ENCODE measurements at regions not wholly inside any gene's neighbourhood (a gene's known extent, or its start where the extent isn't known, plus 50 kb on each side); places are given as distances from the start of the nearest gene placed in this dataset.
"Not testable (repeated sequence)": the region's sequence is repeated elsewhere in the genome, so short reads cannot be mapped to it uniquely, and the experiment has no call there.

DNA sequence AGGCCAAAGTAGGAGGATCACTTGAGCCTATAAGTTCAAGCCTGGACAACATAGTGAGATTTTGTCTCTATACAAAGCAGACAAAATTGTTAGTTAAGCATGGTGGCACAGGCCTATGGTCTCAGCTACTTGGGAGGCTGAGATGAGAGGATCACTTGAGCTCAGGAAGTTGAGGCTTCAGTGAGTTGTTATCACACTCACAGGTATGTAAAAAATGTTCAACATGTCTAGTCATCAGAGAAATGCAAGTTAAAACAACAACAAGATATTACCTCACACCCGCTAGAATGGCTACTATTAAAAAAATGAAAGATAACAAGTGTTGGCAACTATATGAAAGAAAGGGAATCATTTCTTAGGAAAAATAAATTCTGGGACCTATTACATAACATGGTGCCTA is 341.5 kb upstream of the ST8SIA4 start:
- DNase-seq (no peak), ATAC-seq (no peak)
- Histone ChIP-seq H3K27me3 (no peaks in the 10 kb centered on the region), H3K4me1 (no peaks in the 10 kb centered on the region), H3K9me3 (no peaks in the 10 kb centered on the region), H3K4me3 (no peak overlapping the region), H3K27ac (no peak overlapping the region), H3K36me3 (no peaks in the 10 kb centered on the region)
- intact Hi-C loops (cut with DNase I; ENCODE audit: low total_unique reads) (no loop called here), in situ Hi-C loops (cut with MboI; ENCODE audit: low sequenced_read_pairs in 4 of 4) (no loop called here)
- TF ChIP-seq, protein P1, sequence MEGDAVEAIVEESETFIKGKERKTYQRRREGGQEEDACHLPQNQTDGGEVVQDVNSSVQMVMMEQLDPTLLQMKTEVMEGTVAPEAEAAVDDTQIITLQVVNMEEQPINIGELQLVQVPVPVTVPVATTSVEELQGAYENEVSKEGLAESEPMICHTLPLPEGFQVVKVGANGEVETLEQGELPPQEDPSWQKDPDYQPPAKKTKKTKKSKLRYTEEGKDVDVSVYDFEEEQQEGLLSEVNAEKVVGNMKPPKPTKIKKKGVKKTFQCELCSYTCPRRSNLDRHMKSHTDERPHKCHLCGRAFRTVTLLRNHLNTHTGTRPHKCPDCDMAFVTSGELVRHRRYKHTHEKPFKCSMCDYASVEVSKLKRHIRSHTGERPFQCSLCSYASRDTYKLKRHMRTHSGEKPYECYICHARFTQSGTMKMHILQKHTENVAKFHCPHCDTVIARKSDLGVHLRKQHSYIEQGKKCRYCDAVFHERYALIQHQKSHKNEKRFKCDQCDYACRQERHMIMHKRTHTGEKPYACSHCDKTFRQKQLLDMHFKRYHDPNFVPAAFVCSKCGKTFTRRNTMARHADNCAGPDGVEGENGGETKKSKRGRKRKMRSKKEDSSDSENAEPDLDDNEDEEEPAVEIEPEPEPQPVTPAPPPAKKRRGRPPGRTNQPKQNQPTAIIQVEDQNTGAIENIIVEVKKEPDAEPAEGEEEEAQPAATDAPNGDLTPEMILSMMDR (IDR thresholded peaks at IDR 0.05 in 4 of 5, conservative IDR thresholded peaks at IDR 0.05 in 1 of 5) = no peak
- TF ChIP-seq POLR2A (IDR thresholded peaks at IDR 0.05) = no peak

GRCh38 chr5:101212942-101213514 is 309.9 kb upstream of the ST8SIA4 start:
- Histone ChIP-seq H3K27ac (no peak overlapping the region), H3K27me3 (no peaks in the 10 kb centered on the region), H3K4me3 (no peak overlapping the region), H3K9me3 (no peaks in the 10 kb centered on the region), H3K36me3 (no peaks in the 10 kb centered on the region), H3K4me1 (no peaks in the 10 kb centered on the region)
- TF ChIP-seq POLR2A (IDR thresholded peaks at IDR 0.05) = no peak
- TF ChIP-seq, protein P1 (IDR thresholded peaks at IDR 0.05 in 4 of 5, conservative IDR thresholded peaks at IDR 0.05 in 1 of 5) = no peak
- ATAC-seq = no peak
- intact Hi-C loops (cut with DNase I; ENCODE audit: low total_unique reads) = no loop called here
- in situ Hi-C loops (cut with MboI; ENCODE audit: low sequenced_read_pairs in 4 of 4) = no loop called here
- DNase-seq = no peak

DNA sequence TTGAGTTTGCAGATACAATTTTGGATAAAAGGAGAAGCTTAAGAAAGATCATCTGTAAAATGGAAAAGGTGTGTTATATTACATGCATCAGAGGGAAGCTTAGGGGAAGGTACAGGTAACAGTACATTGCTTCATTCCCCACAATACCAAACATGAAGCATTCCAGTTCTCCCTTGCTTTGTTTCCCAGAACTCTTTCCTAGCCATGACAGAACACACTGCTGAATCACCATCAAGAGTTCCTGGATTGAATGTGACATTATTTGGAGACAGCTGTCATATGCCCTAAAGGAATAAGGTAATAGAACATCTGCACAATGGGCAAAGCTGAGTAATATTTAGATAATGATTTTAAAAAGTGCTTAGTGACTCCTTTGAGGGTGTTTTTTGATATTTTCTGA is 303.5 kb upstream of the ST8SIA4 start:
- H3K4me3 ChIP-seq = no peak overlapping the region
- DNase-seq = no peak
- in situ Hi-C loops (cut with MboI; ENCODE audit: low sequenced_read_pairs in 4 of 4) (no loop called here), intact Hi-C loops (cut with DNase I; ENCODE audit: low total_unique reads) (no loop called here)
- H3K27ac ChIP-seq = no peak overlapping the region
- H3K36me3 ChIP-seq = no peaks in the 10 kb centered on the region
- no peak for TF ChIP-seq POLR2A (IDR thresholded peaks at IDR 0.05)
- TF ChIP-seq, protein P1 (IDR thresholded peaks at IDR 0.05 in 4 of 5, conservative IDR thresholded peaks at IDR 0.05 in 1 of 5) = no peak
- no peak for ATAC-seq
- no peaks in the 10 kb centered on the region for H3K9me3 ChIP-seq
- no peaks in the 10 kb centered on the region for H3K27me3 ChIP-seq
- no peaks in the 10 kb centered on the region for H3K4me1 ChIP-seq

- H3K27me3 ChIP-seq; H3K4me1 ChIP-seq; H3K4me3 ChIP-seq; H3K9me3 ChIP-seq; ATAC-seq; DNase-seq; in situ Hi-C loops (cut with MboI; ENCODE audit: low sequenced_read_pairs in 4 of 4); intact Hi-C loops (cut with DNase I; ENCODE audit: low total_unique reads); H3K36me3 ChIP-seq; H3K27ac ChIP-seq: not testable (repeated sequence)
Observed at GRCh38 chr5:101205065-101205464, 302.0 kb upstream of the ST8SIA4 start.

DNA sequence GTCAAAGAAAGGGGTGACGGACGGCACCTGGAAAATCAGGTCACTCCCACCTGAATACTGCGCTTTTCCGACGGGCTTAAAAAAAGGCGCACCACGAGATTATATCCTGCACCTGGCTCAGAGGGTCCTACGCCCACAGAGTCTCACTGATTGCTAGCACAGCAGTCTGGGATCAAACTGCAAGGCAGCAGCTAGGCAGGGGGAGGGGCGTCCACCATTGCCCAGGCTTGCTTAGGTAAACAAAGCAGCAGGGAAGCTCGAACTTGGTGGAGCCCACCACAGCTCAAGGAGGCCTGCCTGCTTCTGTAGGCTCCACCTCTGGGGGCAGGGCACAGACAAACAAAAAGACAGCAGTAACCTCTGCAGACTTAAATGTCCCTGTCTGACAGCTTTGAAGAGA is 277.3 kb upstream of the ST8SIA4 start:
- in situ Hi-C loops (cut with MboI; ENCODE audit: low sequenced_read_pairs in 4 of 4); H3K4me3 ChIP-seq; H3K27ac ChIP-seq; intact Hi-C loops (cut with DNase I; ENCODE audit: low total_unique reads); H3K27me3 ChIP-seq; H3K36me3 ChIP-seq; DNase-seq; ATAC-seq; H3K4me1 ChIP-seq; H3K9me3 ChIP-seq: not testable (repeated sequence)

DNA sequence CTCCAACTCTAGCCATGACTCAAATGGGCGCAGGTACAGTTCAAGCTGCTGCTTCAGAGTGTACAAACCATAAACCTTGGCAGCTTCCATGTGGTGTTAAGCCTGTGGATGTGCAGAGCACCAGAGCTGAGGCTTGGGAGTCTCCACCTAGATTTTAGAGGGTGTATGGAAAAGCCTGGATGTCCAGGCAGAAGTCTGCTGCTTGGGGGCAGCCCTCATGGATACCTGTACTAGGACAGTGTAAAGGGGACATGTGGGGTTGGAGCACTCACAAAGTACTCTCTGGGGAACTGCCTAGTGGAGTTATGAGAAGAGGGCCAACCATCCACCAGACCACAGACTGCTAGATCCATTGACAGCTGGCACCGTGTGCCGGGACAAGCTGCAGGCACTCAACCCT is 273.5 kb upstream of the ST8SIA4 start:
- TF ChIP-seq, protein P1 (IDR thresholded peaks at IDR 0.05 in 4 of 5, conservative IDR thresholded peaks at IDR 0.05 in 1 of 5) = no peak
- TF ChIP-seq POLR2A (IDR thresholded peaks at IDR 0.05) = no peak
- H3K27me3 ChIP-seq = no peaks in the 10 kb centered on the region
- no peaks in the 10 kb centered on the region for H3K4me1 ChIP-seq
- in situ Hi-C loops (cut with MboI; ENCODE audit: low sequenced_read_pairs in 4 of 4) = no loop called here
- no peak for ATAC-seq
- H3K9me3 ChIP-seq = no peaks in the 10 kb centered on the region
- H3K36me3 ChIP-seq = no peaks in the 10 kb centered on the region
- no peak overlapping the region for H3K27ac ChIP-seq
- H3K4me3 ChIP-seq = no peak overlapping the region
- intact Hi-C loops (cut with DNase I; ENCODE audit: low total_unique reads) = no loop called here
- DNase-seq = no peak
